CD4-positive, alpha-beta T cell treated with Interleukin-12 subunit alpha and Interleukin-12 subunit beta, for 1 hour (primary cell): ENCODE measurements at regions not wholly inside any gene's neighbourhood (a gene's known extent, or its start where the extent isn't known, plus 50 kb on each side); places are given as distances from the start of the nearest gene placed in this dataset.

ENCODE experiments used
- DNase-seq: peaks from one replicate; pipeline ENCODE4 v3.0.0-alpha.2; 2020

- DNase-seq = no peak
Measured at GRCh38 chr15:62588938-62589670, 424.0 kb upstream of the C2CD4B start.

GRCh38 chr15:62591842-62592838 lies 427.1 kb upstream of the C2CD4B start:
- no peak for DNase-seq

GRCh38 chr15:62592920-62593319 lies 427.8 kb upstream of the C2CD4B start:
- no peak for DNase-seq

DNA sequence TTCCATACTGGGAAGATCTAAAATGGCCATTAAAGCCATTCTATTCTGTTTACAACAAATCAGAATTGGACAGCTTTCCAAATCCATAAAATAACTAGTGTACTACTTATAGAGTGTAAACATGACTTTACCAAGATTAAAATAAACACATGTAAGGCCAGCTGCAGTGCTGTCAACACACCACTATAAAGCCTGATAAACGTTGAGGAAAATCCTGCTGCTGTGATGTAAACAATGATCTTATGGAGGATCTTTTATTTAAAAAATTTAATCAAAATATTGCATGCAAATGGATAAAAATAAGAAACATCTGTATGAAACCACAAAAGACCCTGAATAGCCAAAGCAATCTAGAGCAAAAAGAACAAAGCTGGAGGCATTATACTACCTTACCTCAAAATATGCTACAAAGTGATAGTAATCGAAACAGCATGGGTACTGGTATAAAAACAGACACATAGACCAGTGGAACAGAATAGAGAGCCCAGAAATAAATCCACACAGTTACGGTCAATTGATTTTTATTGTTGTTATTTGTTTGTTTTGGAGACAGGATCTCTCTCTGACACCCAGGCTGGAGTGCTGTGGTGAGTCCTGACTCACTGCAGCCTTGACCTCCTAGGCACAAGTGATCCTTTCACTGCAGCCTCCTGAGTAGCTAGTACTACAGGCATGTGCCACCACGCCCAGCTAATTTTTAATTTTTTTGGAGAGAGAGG lies 428.8 kb upstream of the C2CD4B start:
- DNase-seq = no peak

DNA sequence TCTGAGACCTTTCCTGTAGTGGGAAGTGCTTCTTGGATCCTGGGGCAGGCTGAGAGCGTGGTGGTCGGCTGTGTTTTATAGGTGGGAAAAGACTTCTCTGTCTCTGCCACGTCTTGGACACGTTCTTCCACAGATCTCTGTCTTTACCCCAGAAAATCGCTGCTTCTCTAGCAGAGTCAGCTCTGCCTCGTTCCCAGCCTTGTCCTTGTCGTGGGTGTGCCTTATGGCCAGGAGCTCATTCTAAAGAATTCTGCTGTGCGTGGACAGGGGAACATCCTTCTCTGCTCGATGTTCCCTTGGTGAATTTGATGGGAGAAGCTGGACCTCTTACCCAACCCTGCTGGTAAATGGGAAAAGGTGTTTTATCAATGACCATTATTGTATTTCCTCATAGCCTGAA lies 433.1 kb upstream of the C2CD4B start:
- no peak for DNase-seq

DNA sequence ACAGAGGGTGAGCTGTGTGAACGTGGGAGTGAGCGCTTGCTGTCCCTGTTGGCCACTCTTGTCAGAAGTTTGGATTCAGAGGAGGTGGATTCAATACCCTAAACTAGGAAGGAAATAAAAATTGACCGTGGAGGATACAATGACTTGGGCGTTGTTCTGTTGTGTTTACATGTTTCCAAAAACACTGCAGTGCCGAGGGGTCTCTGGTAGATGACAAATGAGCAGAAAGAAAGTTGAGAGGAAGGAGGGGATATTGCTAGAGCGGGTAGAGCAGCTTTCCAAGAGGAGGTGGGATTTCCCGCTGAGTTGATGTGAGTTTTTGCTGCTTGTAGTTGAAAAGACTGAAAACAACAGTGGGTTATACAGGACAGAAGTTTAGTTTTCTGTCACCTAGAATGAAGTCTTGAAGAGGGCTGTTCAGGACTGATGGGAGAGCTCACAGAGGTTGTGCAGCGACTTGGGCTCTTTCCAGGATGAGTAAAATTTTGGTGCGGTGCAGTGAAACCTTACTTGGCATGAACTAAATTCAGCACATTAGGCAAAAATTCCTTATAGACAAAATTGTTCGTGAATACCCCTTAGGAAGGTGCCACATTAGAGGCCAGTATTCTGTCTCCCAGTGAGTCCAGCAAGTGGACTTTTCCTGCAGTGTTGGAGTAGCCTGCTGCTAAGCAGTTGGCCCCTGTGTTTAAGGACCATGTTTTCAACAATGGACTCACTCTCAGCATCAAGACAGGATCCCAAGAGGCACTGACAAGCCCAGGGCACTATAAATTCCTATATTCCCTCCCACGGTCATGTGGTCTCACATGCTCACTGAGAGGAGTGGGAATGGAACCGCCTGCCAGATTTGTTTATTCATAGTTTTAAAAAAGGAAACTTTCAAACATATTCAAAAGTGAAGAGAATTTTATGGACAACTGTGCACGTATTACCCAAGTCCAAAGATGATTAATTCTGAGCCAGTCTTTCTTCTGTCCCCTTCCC lies 435.0 kb upstream of the C2CD4B start:
- DNase-seq = no peak

GRCh38 chr15:62601777-62602545 lies 436.9 kb upstream of the C2CD4B start:
- no peak for DNase-seq

- DNase-seq = no peak
Measured at GRCh38 chr15:62603742-62604141, 438.7 kb upstream of the C2CD4B start.

GRCh38 chr15:62605282-62605681 lies 437.3 kb upstream of the TPM1 start:
- no peak for DNase-seq

- DNase-seq = no peak
Measured at GRCh38 chr15:62606376-62607113, 436.0 kb upstream of the TPM1 start.

GRCh38 chr15:62607114-62607462 lies 435.5 kb upstream of the TPM1 start:
- DNase-seq = no peak

GRCh38 chr15:62607643-62608042 lies 434.9 kb upstream of the TPM1 start:
- DNase-seq = no peak

DNA sequence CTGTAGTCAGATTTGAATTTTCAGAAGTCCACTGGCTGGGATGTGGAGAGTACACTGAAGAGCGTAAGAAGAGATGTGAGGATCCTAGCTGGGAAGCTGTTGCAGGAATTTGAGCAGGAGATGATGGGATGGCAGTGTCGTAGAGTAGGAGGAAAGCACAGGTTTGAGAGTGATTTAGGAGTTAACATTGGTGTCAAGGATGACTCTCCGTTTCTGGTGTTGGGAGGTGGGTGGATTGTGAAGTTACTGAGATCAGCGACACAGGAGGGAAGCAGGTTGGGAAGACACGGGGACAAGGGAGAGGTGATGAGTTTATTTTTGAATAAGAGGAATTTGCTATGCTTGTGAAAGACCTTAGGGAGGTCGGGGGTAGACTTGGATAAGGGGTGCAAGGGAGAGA lies 434.2 kb upstream of the TPM1 start:
- no peak for DNase-seq

DNA sequence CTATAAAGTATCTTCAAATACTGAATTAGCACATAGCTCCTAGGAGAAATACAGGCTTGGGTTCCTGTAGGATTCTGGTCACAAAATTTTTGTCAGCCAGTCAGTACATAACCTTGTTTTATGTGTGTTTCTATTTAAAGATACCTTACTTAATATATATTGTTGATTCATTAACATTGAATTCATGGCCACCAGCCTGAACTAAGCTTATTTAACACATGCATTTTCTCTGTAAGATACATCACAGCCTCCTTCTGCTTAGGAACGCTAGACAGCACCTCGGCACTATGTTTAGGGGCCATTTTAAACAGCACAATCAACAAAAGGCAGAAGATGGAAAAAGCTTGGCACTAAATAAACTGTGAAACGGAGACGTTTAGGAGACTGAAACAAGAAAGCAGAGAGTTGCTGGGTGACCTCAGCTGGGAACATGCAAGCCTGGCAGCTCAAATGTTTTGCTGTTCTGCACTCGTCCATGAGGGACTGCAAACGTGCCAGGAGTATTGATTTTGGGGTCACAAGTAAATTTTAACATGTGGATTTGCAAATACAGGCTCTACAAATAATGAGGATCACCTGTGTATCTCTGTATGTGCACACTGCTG lies 432.2 kb upstream of the TPM1 start:
- DNase-seq = no peak

DNA sequence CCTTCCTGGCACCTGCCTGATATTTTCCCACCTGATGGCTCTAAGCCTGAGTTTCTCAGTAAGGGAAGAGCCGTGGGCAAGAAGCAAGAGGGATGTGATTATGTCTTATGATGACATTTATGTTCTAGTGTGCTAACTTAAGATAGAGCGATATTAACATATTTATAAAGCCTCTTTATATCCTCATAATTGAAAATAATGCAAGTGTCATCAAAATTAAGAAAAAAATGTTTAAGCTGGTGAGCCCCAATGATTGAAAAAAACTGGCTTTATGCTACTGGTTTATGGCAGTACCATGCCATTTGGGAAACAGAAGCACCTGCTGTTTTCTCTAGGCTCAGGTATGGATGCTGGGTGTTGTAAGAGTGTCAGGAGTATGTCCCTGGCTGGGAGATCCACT lies 431.5 kb upstream of the TPM1 start:
- DNase-seq = no peak

DNA sequence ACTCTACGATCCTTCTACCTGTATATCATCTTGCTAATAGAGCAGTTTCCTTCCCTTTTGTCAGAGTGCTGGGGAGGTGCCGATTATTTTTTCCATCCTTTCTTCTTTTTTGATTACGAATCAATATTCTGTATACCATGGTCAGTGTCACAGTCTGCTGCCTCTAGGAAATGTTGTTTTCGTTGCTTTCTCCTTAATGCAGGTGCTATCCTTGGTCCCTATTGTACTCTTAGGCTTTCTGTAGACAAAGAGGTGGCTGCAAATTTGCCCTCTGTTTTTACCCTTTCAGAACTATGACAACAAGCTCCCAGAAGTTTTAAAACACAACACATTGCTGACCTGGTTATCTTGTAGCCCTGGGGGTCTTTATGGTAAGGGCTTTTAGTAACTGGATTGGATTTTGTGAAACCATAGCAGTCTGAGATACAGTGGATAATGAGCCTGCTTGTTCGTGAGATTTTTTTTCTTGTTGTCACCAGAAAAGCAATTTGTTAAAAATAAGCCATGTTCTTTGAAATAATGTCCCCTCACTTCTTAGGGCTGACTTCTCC lies 430.3 kb upstream of the TPM1 start:
- no peak for DNase-seq

GRCh38 chr15:62612771-62613170 lies 429.8 kb upstream of the TPM1 start:
- DNase-seq = no peak

DNA sequence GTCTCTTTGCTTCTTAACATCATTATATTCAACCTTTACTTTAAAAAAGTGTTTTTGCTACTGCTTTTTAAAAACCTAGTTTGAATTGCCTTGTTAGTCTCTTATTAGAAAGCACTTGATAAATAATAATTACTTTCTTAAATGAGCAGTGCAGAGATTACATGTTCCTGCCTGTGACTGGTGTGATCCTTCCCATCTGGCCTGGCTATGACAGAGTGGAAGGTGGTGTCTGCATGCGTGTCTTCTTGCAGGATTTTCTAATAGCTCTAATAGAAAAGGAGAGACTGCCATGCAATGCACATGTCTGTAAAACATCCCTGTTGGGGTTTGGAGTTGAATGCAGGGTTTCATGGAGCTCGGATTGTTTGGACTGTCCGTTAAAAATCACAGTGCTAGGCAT lies 425.8 kb upstream of the TPM1 start:
- DNase-seq = no peak

GRCh38 chr15:62617741-62618140 lies 424.8 kb upstream of the TPM1 start:
- no peak for DNase-seq

DNA sequence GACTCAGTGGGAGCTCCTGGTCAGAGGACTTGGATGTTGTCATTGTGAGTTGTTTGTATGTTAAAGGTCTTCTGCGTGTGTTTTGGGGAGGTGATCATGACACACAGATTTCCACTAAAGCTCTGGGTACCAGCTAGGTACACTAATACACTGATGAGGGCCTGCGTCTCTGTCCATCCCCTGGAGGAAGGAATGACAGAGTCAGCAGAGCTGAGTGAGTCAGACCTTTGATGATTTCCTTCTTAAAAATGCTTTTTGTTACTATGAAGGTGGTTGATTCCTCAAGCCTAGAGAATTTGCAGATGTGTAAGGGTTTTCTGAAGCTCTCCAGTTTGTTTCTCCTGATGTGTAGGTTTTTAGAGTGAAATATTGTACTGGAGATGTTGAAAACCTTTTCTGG lies 424.1 kb upstream of the TPM1 start:
- no peak for DNase-seq
